Adipocyte (in vitro differentiated cells): ENCODE measurements at regions not wholly inside any gene's neighbourhood (a gene's known extent, or its start where the extent isn't known, plus 50 kb on each side); places are given as distances from the start of the nearest gene placed in this dataset.
"Not testable (repeated sequence)": the region's sequence is repeated elsewhere in the genome, so short reads cannot be mapped to it uniquely, and the experiment has no call there.

Experiments
- DNase-seq: peaks from one replicate; pipeline ENCODE4 v3.0.0-alpha.2; 2015; ENCODE audit warnings: low read depth
- H3K27me3 ChIP-seq: replicated peaks from 2 replicates; pipeline ENCODE4 v1.7.0; 2013; ENCODE audit warnings: mild to moderate bottlenecking, low read length, moderate library complexity; ENCODE audit not compliant: control insufficient read depth, insufficient read depth
- H3K36me3 ChIP-seq: 2 replicates; pipeline ENCODE4 v1.7.0; 2013; ENCODE audit warnings: low read length, mild to moderate bottlenecking, moderate library complexity; ENCODE audit not compliant: control insufficient read depth, insufficient read depth, severe bottlenecking
- H3K4me1 ChIP-seq: 2 replicates; pipeline ENCODE4 v1.7.0; 2013; ENCODE audit warnings: mild to moderate bottlenecking, low read length, moderate library complexity; ENCODE audit not compliant: control insufficient read depth, insufficient read depth
- H3K4me3 ChIP-seq: 2 replicates; pipeline ENCODE4 v1.7.0; 2013; ENCODE audit warnings: mild to moderate bottlenecking, low read length, moderate library complexity
- H3K9ac ChIP-seq: 2 replicates; pipeline ENCODE4 v1.7.0; 2013; ENCODE audit warnings: mild to moderate bottlenecking, low read length, moderate library complexity
- H3K9me3 ChIP-seq: 2 replicates; pipeline ENCODE4 v1.7.0; 2013; ENCODE audit warnings: mild to moderate bottlenecking, low read length, moderate library complexity; ENCODE audit not compliant: control insufficient read depth

- H3K9ac ChIP-seq: peak overlapping the region; percentile 59
- no peaks in the 10 kb centered on the region for H3K27me3 ChIP-seq
- H3K4me1 ChIP-seq: peaks cover 42% of the 10 kb centered on the region
- H3K4me3 ChIP-seq: no peak overlapping the region
- no peak for DNase-seq
- H3K36me3 ChIP-seq: no peaks in the 10 kb centered on the region
- peaks cover 9% of the 10 kb centered on the region for H3K9me3 ChIP-seq
These were observed 95.3 kb upstream of the SNX9 start for GRCh38 chr6:157727629-157728182.

DNA sequence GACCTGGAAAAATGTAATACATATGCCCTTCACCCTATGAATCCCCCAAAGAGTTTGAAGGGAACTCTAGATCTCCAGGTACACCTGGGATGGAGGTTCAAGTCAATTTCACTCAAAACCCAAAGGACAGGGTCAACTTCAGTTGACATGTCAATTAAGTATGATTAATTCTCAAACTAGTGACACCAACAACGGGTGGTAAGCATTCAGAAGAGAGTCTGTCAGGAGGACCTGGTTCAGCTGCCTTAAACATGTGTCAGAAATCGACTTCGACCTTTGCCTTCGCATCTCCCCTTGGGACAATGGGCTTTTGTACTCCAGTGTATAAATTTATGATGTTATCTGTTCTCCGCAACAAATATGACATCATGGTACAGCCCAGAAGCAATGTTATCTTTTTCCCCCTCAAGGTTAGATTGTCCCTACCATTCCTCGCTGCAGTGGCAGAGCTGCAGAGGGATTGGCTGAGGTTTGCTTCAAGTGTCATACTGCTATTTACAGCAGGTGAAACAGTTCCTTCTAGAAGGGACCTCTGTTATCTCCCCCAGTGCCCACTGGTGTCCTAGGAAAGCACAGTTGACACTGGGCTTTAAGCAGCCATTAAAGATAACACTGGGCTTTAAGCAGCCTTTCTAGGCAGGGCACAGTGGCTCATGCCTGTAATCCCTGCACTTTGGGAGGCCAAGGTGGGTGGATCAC, 94.7 kb upstream of the SNX9 start:
- Histone ChIP-seq H3K4me1 (peaks cover 38% of the 10 kb centered on the region), H3K27me3 (no peaks in the 10 kb centered on the region), H3K9ac (no peak overlapping the region), H3K9me3 (peaks cover 9% of the 10 kb centered on the region), H3K4me3 (no peak overlapping the region), H3K36me3 (peaks cover under 1% of the 10 kb centered on the region)
- DNase-seq: no peak

DNA sequence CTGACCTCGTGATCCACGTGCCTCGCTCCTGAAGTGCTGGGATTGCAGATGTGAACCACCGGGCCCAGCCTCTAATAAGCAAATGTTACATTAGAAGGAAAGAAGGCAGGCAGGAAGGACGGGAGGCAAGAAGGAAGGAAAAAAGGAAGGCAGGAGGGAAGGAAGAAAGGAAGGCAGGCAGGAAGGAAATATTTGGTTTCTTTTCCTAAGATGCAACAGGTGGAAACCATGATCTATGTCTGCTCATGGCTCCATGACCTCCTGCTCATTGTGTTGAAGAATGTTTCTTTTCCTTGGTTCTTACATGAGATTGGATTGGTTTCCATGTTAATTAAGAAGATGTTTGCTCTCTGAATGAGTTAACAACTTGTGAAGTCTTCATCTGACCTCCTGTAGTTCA, 91.8 kb upstream of the SNX9 start:
- Histone ChIP-seq H3K27me3 (no peaks in the 10 kb centered on the region), H3K4me1 (peaks cover 19% of the 10 kb centered on the region), H3K9ac (no peak overlapping the region), H3K36me3 (peaks cover 3% of the 10 kb centered on the region), H3K9me3 (no peaks in the 10 kb centered on the region), H3K4me3 (no peak overlapping the region)
- no peak for DNase-seq

GRCh38 chr6:157732007-157732406, 91.0 kb upstream of the SNX9 start:
- Histone ChIP-seq H3K36me3 (peaks cover 3% of the 10 kb centered on the region), H3K9me3 (no peaks in the 10 kb centered on the region), H3K9ac (no peak overlapping the region), H3K4me1 (peaks cover 11% of the 10 kb centered on the region), H3K4me3 (no peak overlapping the region), H3K27me3 (no peaks in the 10 kb centered on the region)
- DNase-seq: no peak

DNA sequence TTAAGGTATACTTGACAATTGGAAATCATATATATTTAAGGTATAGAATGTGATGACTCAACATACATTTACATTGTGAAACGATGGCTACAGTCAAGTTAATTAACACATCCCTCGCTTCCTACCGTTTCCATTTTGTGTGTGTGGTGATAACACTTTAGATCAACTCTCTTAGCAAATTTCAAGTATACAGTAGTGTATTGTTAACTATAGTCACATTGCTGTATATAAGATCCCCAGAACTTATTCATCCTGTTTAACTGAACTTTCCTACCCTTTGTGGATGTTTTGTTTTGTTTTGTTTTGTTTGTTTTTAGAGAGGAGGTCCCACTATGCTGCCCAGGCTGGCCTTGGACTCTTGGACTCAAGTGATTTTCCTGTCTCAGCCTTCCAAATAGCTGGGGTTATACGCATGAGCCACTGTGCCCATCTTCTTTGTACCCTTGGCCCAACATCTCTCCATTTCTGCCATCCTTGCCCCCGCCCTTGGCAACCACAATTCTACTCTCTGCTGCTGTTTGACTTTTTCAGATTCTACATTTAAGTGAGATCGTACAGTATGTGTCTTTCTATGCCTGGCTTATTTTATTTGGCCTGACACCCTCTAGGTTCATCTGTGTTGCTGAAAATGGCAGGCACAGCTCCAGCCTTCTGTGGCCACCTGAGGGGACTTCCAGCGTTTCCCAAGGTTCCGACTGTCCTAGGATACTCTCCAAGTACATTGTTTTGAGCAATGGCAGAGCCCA, 90.5 kb upstream of the SNX9 start:
- Histone ChIP-seq H3K9me3 (no peaks in the 10 kb centered on the region), H3K36me3 (peaks cover 3% of the 10 kb centered on the region), H3K27me3 (no peaks in the 10 kb centered on the region), H3K4me3 (no peak overlapping the region), H3K4me1 (peaks cover 6% of the 10 kb centered on the region), H3K9ac (no peak overlapping the region)
- no peak for DNase-seq

DNA sequence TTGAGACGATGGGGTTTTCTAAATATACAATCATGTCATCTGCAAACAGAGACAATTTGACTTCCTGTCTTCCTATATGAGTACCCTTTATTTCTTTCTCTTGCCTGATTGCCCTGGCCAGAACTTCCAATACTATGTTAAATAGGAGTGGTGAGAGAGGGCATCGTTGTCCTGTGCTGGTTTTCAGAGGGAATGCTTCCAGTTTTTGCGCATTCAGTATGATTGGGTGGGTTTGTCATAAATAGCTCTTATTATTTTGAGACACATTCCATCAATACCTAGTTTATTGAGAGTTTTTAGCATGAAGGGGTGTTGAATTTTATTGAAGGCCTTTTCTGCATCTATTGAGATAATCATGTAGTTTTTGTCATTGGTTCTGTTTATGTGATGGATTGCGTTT, 86.5 kb upstream of the SNX9 start:
- not testable (repeated sequence) for H3K27me3 ChIP-seq, H3K9ac ChIP-seq, H3K4me3 ChIP-seq, H3K4me1 ChIP-seq, H3K9me3 ChIP-seq, H3K36me3 ChIP-seq, DNase-seq

DNA sequence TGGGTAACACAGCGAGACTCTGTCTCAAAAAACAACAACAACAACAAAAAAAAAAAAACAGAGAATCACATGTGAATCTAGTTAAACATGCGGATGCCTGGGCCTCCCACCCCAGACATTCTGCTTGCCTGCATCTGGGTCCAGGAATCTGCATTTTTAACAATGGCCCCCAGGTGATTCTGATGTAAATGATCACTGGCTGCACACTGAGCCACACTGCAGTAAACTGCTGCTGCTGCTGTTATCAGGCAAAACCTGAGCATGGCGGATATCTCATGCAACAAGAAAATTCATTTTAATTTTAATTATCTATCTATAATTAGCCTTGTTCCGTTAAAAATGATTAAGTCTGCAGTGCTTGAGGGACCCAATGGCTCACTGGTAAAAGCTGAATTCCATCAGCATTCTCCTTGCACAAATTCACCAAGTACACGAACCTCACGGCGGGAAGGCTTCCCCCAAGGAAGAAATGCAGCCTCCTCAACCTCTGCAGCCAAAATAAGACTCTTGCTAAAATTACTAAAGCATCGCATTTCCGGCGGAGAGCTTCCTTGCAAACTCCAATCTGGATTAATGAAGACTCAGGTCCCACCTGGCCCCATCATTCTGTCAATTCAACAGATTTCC, 81.6 kb upstream of the SNX9 start:
- H3K36me3 ChIP-seq: no peaks in the 10 kb centered on the region
- no peaks in the 10 kb centered on the region for H3K27me3 ChIP-seq
- no peaks in the 10 kb centered on the region for H3K9me3 ChIP-seq
- DNase-seq: no peak
- peak overlapping the region; percentile 44 for H3K9ac ChIP-seq
- peak overlapping the region; percentile 63 for H3K4me3 ChIP-seq
- peaks cover 17% of the 10 kb centered on the region for H3K4me1 ChIP-seq

GRCh38 chr6:157741948-157742556, 81.0 kb upstream of the SNX9 start:
- Histone ChIP-seq H3K4me1 (peaks cover 17% of the 10 kb centered on the region), H3K27me3 (no peaks in the 10 kb centered on the region), H3K36me3 (no peaks in the 10 kb centered on the region), H3K9me3 (no peaks in the 10 kb centered on the region), H3K9ac (peak overlapping the region; percentile 44), H3K4me3 (peak overlapping the region; percentile 63)
- no peak for DNase-seq

DNA sequence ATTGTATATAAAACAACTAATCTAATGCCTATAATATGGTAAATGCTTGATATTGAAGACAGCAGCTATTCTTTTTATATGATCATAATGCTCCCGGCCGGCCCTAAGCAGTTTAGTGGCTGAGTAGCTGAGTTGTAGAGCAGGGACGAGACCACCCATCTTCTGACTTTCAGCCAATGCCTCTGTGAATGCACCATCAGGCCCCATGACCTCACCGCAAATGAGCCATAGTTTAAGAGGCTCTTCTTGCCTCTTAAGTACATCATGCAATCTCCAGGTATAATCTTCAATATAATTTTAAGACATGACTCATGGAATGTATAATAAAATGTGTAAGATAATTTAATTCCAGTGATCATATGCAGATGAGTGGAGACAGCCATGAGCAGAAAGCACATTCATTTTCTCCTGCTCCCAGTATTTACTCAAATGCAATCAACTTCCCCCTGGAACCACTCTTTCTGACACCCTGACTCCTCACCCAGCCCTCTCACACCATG, 78.9 kb upstream of the SNX9 start:
- H3K27me3 ChIP-seq: no peaks in the 10 kb centered on the region
- DNase-seq: no peak
- H3K9me3 ChIP-seq: no peaks in the 10 kb centered on the region

GRCh38 chr6:157746897-157747296, 76.1 kb upstream of the SNX9 start:
- H3K4me3 ChIP-seq: no peak overlapping the region
- no peak for DNase-seq
- no peaks in the 10 kb centered on the region for H3K9me3 ChIP-seq
- H3K9ac ChIP-seq: no peak overlapping the region
- H3K4me1 ChIP-seq: peaks cover 10% of the 10 kb centered on the region
- no peaks in the 10 kb centered on the region for H3K36me3 ChIP-seq
- H3K27me3 ChIP-seq: no peaks in the 10 kb centered on the region

More for the DNA sequence above, 78.9 kb upstream of the SNX9 start:
- H3K9ac ChIP-seq: no peak overlapping the region
- H3K36me3 ChIP-seq: no peaks in the 10 kb centered on the region
- no peak overlapping the region for H3K4me3 ChIP-seq
- H3K4me1 ChIP-seq: peaks cover 17% of the 10 kb centered on the region

DNA sequence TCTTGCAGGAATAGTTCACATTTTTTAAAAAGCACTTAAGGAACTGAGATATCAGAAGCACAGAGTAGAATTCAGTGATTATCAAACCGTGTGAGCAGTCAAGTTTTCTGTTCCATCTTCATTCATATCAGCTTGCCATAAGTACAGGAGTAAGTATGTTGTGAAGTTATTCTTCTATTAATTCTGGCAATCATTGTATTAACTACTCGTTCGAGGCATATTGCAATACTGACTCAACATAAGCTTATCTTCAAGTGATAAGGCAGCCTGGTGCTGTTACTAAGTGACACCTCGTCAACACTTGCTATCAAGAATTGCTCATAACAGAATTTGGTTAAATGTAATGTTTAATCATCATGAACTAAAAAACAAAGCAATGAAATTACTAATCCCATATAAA, 75.7 kb upstream of the SNX9 start:
- H3K4me1 ChIP-seq: peaks cover 5% of the 10 kb centered on the region

More for the DNA sequence above, 75.7 kb upstream of the SNX9 start:
- no peaks in the 10 kb centered on the region for H3K27me3 ChIP-seq
- no peak overlapping the region for H3K4me3 ChIP-seq
- no peak for DNase-seq
- no peaks in the 10 kb centered on the region for H3K9me3 ChIP-seq
- H3K9ac ChIP-seq: no peak overlapping the region
- H3K36me3 ChIP-seq: no peaks in the 10 kb centered on the region
